Adrenal gland (tissue), 9 donors: ENCODE measurements at regions not wholly inside any gene's neighbourhood (a gene's known extent, or its start where the extent isn't known, plus 50 kb on each side); places are given as distances from the start of the nearest gene placed in this dataset.

Experiments used
- DNase-seq, 7 donors: peaks; one replicate each; pipeline ENCODE4 v3.0.0-alpha.2; 2019 to 2020
- H3K27ac ChIP-seq, 5 donors: fragments of 200-600 bp; sonication (generic) in 4 of 5; 1 replicate in 3 of 5; 2 replicates in 2 of 5; pipeline versions ENCODE4 v1.5.1 to v1.8.0; 2016 to 2020; ENCODE audit warnings: mild to moderate bottlenecking in 1 of 5
- H3K27me3 ChIP-seq: fragments of 200-600 bp; 2 replicates; pipeline ENCODE4 v1.8.0; 2021
- H3K36me3 ChIP-seq, 2 donors: fragments of 200-600 bp; replicated peaks in 1 of 2; 1 replicate in 1 of 2; 2 replicates in 1 of 2; pipeline versions ENCODE4 v1.5.1 to v1.8.0; 2018 to 2022
- H3K4me1 ChIP-seq, 2 donors: fragments of 200-600 bp; replicated peaks in 1 of 2; 1 replicate in 1 of 2; 2 replicates in 1 of 2; pipeline versions ENCODE4 v1.5.1 to v1.8.0; 2018 to 2021
- H3K4me3 ChIP-seq, 4 donors: fragments of 200-600 bp; sonication (generic) in 3 of 4; one replicate each; pipeline ENCODE4 v1.5.1; 2016 to 2018
- H3K9me3 ChIP-seq, 3 donors: fragments of 200-600 bp; sonication (generic) in 1 of 3; replicated peaks in 1 of 3; 1 replicate in 2 of 3; 2 replicates in 1 of 3; pipeline versions ENCODE4 v1.5.1 to v1.8.0; 2016 to 2021
- CTCF ChIP-seq, 6 experiments: fragments of 450-650 bp in 4 of 6; fragments of 200-600 bp in 2 of 6; sonication (generic) in 1 of 6; IDR thresholded peaks; 1 replicate in 5 of 6; 2 replicates in 1 of 6; pipeline versions ENCODE4 v1.5.1 to v1.8.0; 2016 to 2021; ENCODE audit warnings: antibody characterized with exemption in 6 of 6, mild to moderate bottlenecking in 2 of 6, moderate library complexity in 1 of 6
- POLR2A ChIP-seq, 2 donors: fragments of 450-650 bp; IDR thresholded peaks; one replicate each; pipeline ENCODE4 v1.6.1; 2017; ENCODE audit warnings: antibody characterized with exemption in 2 of 2, mild to moderate bottlenecking in 2 of 2, moderate library complexity in 1 of 2
- WGBS, 4 donors: extraction: QIAGEN DNeasy Blood & Tissue Kit in 2 of 4; methylation state at CpG; one replicate each; pipeline versions ENCODE4 v1.1.5 to v1.1.7; 2013 to 2017; 5-methylcytosine and 5-hydroxymethylcytosine counted together
- intact Hi-C, 2 donors: fragments of 100-400 bp; cut with DNase I; formaldehyde crosslinking; loops; one replicate each; pipeline versions ENCODE4 v1.14.1 to v1.15.0; 2022 to 2023
- donor health status: healthy with polysubstance abuse.
- donor health status: Bipolar disorder and iron deficiency.
- donor health status: DM: yes; HTN: yes; CAD: no.
- donor health status: DM: no; HTN: no; CAD: no.
- donor health status: DM: no; HTN: no; CAD: no.

GRCh38 chr21:31457675-31458074 lies 113.6 kb upstream of the TIAM1 start:
- H3K4me1 ChIP-seq, result no peaks in the 10 kb centered on the region
- intact Hi-C loops, result no loop called here
- no peak overlapping the region for H3K4me3 ChIP-seq
- no peaks in the 10 kb centered on the region for H3K36me3 ChIP-seq
- H3K27ac ChIP-seq, result no peak overlapping the region
- no peak for TF ChIP-seq POLR2A (IDR thresholded peaks at IDR 0.05)
- TF ChIP-seq CTCF (IDR thresholded peaks at IDR 0.05), result no peak
- DNase-seq, result no peak
- no peaks in the 10 kb centered on the region for H3K9me3 ChIP-seq
- 61 to 100% (median 65%) methylated on average over 1 of the region's 1 CpG for WGBS, 4 donors
- H3K27me3 ChIP-seq, result no peaks in the 10 kb centered on the region

GRCh38 chr21:31456201-31456600 lies 112.1 kb upstream of the TIAM1 start:
- WGBS, 4 donors, result 67 to 74% (median 69%) methylated on average over 6 of the region's 6 CpGs
- H3K4me1 ChIP-seq, result no peaks in the 10 kb centered on the region
- H3K4me3 ChIP-seq, result no peak overlapping the region
- intact Hi-C loops, result no loop called here
- no peaks in the 10 kb centered on the region for H3K36me3 ChIP-seq
- H3K9me3 ChIP-seq, result no peaks in the 10 kb centered on the region
- no peaks in the 10 kb centered on the region for H3K27me3 ChIP-seq
- DNase-seq, result no peak
- no peak for TF ChIP-seq CTCF (IDR thresholded peaks at IDR 0.05)
- TF ChIP-seq POLR2A (IDR thresholded peaks at IDR 0.05), result no peak
- no peak overlapping the region for H3K27ac ChIP-seq

GRCh38 chr21:31455506-31455905 lies 111.4 kb upstream of the TIAM1 start:
- intact Hi-C loops, result no loop called here
- no peaks in the 10 kb centered on the region for H3K27me3 ChIP-seq
- DNase-seq, result no peak
- H3K4me1 ChIP-seq, result no peaks in the 10 kb centered on the region
- TF ChIP-seq POLR2A (IDR thresholded peaks at IDR 0.05) (no peak), CTCF (IDR thresholded peaks at IDR 0.05) (no peak)
- no peaks in the 10 kb centered on the region for H3K9me3 ChIP-seq
- WGBS, 4 donors, result 67 to 81% (median 72%) methylated on average over 4 of the region's 4 CpGs
- H3K4me3 ChIP-seq, result no peak overlapping the region
- H3K27ac ChIP-seq, result no peak overlapping the region
- no peaks in the 10 kb centered on the region for H3K36me3 ChIP-seq

- intact Hi-C loops, result no loop called here
- Histone ChIP-seq H3K27ac (no peak overlapping the region), H3K27me3 (no peaks in the 10 kb centered on the region), H3K9me3 (no peaks in the 10 kb centered on the region), H3K4me3 (no peak overlapping the region), H3K36me3 (no peaks in the 10 kb centered on the region), H3K4me1 (no peaks in the 10 kb centered on the region)
- TF ChIP-seq CTCF (IDR thresholded peaks at IDR 0.05) (no peak), POLR2A (IDR thresholded peaks at IDR 0.05) (no peak)
- WGBS, 4 donors, result 76 to 90% (median 85%) methylated on average over 9 of the region's 9 CpGs
- no peak for DNase-seq
These were observed 106.9 kb upstream of the TIAM1 start for GRCh38 chr21:31450980-31451379.
